Embryonic facial prominence (tissue), 1 donor: ENCODE measurements at regions not wholly inside any gene's neighbourhood (a gene's known extent, or its start where the extent isn't known, plus 50 kb on each side); places are given as distances from the start of the nearest gene placed in this dataset.
A peak's percentile ranks its signal among the peaks of the same experiment; 100 is the strongest.
"Not testable (repeated sequence)": the region's sequence is repeated elsewhere in the genome, so short reads cannot be mapped to it uniquely, and the experiment has no call there.

Experiments
- DNase-seq: peaks from one replicate; pipeline ENCODE4 v3.0.0-alpha.2; 2016; ENCODE audit errors: extremely low spot score

DNA sequence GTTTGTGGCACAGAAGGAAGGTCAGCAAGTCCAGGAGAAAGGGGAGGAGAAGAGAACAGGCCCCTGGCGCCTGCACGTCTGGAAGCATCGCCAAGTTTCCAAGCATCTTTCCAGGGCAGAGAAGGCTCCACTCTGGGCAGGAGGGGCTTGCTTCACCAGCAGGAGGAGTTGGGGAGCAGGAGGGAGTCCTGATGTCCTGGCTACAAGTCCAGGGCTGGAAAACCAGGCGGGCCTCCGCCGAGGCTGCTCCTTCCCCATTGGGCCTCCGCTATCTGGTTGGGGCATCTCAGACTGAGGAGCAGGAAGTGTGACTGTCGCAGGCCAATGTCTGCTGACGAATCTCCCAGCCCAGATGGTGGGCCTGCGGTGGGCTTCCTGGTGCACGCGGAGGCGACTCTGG lies 421.9 kb downstream of the PREX1 start:
- DNase-seq: no peak

DNA sequence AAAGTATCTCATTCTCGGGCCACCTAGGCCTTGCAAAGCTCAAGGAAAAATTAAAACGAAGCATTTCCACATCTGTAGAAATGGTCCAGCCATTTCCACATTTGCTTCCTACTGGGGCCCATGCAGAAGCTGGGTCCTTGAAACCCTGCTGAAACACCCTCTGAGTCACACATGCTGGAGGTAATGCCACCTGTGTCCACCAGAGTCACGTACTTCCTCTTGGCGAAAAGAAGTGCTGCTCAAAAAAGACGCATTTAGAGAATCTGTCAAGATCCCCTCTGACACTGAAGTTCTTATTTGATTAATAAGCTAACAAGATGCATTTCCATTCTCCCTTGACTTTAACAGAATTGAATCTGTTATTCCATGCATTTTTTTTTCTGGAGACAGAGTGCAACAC lies 423.2 kb downstream of the PREX1 start:
- DNase-seq: no peak

DNA sequence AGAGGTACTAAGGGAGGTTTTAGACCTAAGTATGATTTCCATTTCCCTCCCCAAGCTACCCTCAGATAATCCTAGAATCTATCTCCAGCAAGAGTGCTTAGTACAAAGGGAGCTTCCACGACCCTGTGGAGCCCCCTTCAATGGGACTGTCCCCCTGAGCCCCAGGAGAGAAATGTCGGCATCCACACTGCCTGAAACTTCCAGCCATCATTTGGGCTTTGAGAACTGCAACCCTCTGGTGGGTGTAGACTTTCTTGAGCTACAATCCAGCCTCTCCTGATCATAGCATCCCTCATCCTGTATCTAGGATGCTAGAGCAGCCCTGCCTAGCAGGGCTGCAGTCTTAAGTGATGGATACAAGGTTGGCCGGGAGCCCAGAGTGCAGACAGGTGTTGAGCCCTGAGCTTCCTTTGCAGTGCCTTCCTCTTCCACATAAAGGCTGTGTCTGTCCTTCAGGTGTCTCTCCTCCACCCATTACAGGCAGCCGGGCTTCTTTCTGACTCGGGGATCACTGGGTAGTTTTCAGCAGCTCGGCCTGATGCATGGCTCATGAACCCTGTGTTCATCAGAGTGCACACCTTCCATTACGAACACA lies 424.5 kb downstream of the PREX1 start:
- no peak for DNase-seq

DNA sequence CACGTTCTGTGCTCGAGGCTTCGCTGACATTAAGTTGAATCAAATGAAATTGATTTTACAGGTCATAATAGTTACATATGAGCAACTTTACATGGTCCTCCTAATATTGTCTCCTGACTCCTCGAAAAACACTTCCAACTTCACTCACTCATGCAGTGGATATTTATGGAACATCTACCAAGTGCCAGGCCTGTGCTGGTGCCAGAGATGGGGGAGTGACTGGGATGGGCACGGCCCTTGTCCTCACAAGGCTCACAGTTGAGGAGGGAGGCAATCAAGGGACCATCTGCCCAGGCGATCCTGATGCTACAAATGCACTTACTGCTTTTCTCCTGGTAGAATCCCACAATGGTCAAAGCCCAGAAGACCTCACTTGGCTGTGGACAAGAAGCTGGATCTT lies 426.4 kb downstream of the PREX1 start:
- DNase-seq: no peak

GRCh38 chr20:48400009-48400408 lies 427.8 kb downstream of the PREX1 start:
- DNase-seq: no peak

DNA sequence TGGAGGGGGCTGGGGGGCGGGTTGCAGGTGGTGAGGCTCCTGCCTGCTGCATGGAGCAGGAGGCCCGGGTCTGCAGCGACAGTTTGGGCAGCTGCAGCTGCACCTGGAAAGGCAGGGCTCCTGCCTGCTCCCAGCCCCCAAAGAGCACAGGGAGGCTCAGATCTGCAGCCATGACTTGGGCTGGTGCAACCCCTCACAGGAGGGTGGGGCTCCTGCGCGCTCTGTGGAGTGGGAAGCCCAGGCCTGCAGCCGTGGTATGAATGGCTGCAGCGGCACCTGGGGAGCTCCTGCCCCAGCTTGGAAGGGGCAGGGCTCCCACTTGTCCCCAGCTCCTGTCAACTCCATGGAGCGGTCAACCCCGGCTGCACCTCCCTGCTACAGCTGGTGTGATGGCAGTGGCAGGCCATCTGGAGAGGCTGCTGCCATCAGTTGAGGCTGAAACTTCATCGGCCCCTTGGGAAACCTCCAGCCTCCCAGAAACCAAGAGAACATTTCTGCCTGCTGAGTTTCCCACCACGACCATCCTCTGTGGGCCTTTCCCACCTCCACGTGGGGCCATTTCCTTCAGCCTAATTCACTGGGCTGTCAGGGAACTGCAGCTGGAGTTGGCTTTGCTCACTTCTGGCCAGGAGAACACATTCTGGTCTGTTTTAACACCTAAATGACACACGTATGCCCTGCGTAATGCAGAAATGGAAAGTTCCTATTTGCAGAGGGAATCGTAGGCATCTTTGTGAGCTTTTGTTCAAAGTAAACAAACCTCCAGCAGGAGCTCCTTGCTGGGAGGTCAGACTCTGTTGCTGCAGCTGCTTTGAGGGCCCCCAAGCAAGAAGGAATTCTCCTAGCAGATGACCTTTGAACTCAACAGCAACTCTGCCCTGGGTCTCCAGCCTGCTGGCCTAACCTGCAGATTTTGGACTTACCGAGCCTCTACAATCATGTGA lies 429.0 kb downstream of the PREX1 start:
- no peak for DNase-seq

DNA sequence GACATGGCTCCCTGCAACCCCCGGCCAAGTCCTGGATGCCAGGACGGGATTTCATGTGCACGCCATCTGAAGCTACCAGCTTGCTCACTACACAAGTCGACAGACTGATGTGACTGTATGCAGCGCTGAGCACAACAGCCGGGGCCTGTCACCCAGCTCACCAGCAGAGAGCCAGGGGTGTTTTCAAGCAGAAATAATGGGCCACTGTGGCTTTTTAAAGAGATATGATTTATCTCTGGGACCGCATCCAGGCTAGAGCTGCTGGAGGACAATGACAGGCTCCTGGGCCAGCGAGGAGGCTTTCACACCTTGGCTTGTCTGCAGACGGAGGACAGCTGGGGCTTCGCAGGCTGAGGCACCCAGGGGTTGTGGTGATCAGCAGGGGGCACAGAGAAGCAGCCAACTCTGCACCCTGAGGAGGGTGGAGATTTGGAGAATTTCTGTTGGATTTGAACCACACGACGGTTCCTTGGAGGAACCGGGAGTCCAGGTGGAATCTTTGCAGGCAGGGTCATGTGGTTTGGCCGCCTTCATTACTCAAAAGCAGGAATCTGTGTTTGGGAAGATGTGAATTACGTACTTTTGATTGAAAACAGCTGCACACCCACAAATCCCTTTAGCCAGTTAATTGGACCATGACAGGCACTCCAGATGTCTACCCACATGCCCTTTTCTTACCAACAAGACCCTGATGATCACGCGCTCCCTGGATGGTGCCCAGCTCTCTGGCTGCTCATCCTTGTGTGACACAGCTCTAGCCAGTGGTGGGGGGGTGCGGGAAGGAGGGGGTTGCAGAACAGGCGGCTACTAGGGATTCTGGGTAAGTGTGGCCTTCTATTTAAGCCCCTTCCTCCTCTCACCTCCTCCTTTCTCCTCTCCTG lies 430.6 kb downstream of the PREX1 start:
- DNase-seq: not testable (repeated sequence)

DNA sequence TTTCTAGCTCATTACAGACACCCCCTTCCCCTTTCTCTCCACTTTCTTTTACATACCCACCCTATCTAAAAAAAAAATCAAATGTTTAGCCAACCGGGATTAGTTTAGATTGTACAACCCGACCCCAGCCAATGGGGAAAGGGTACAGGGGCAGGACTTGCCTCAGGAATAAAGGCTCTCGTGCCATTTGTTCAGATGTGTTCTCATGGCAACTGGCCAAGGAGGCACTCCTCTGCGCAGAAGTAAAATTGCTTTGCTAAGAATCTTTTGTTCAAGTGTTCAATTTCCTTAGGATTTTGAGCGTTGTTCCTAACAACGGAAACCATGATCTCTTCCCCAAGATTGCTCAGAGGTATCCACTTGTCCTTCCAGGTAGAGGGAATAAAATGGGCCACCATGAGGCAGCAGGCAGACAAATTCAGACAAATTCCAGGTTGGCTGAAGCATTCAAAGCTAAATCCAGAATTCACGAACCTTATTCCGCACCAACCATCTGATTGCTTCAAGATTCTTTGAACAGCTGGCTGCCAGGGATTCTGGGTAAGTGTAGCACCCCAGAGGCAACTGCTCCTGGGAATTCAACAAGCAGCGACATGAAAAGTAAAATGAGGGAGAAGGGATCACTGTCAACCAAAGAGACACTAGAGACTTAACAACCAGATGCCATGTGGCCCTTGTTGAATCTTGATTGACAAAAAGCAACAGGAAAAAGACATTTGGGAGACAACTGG lies 431.8 kb downstream of the PREX1 start:
- peak; percentile 16 for DNase-seq

DNA sequence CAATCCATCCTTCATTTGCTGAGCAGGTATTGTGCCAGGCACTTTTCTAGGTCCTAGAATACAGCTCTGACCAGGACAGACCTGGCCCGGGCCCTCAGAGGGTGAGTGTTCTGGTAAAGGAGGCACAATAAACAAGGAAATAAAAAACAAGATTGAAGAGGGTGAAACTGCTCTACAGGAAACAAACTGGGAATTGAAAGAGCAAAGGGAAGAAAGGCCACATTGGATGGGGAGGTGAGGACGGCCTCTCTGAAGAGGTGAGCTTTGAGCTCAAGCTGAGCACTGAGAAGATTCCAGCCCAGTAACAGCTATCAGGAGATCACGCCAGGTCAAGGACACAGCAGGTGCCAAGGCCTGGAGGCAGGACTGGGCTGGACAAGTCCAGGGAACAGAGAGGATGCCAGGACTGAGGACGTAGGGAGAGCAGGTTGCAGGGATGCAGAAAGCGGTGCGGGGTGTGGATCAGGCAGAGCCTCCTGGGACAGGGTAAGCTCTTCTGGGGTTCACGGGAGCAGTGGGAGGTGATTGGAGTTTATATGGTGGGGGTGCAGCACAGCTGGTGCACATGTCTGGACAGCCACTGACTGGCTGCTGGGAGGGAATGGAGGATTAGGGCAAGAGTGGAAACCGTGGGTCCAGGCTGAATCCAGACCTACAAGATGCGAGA lies 433.3 kb downstream of the PREX1 start:
- no peak for DNase-seq

- DNase-seq: no peak
Observed at GRCh38 chr20:48393737-48394314, 434.0 kb downstream of the PREX1 start.

GRCh38 chr20:48393311-48393685 lies 434.5 kb downstream of the PREX1 start:
- DNase-seq: no peak

- no peak for DNase-seq
Observed at GRCh38 chr20:48392407-48393310, 435.1 kb downstream of the PREX1 start.

- DNase-seq: no peak
Observed at GRCh38 chr20:48390981-48391380, 436.8 kb downstream of the PREX1 start.

- DNase-seq: no peak
Observed at GRCh38 chr20:48387675-48388074, 440.1 kb downstream of the PREX1 start.

DNA sequence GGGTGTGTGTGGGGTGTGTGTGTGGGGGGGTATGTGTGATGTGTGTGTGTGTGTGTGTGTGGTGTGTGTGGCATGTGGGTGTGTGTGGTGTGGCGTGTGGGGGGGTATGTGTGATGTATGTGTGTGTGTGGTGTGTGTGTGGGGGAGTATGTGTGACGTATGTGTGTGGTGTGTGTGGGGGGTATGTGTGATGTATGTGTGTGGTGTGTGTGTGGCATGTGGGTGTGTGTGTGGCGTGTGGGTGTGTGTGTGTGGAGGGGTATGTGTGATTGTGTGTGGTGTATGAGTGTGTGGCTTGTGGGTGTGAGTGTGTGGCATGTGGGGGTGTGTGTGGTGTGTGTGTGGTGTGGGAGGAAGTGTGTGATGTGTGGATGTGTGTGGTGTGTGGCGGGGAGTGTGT lies 442.3 kb downstream of the PREX1 start:
- no peak for DNase-seq

DNA sequence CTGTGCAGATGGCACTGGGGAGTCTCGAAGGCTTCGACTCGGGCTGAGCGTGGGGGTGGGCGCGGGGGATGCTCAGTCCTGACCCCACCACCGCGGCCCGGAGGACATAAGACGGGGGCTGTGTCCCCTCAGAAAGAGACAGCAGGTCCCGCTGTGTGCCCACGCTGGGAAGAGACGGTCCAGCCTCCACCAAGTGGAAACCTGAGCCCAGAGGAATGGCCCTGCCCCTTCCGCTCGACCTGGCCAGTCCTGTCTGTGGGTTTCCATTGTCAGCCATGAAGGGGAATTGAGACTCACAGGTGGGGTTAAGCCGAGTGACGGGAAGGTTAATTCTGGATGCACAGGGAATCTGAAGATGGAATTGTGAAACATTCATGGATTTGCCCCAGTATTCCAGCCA lies 442.7 kb downstream of the PREX1 start:
- no peak for DNase-seq

DNA sequence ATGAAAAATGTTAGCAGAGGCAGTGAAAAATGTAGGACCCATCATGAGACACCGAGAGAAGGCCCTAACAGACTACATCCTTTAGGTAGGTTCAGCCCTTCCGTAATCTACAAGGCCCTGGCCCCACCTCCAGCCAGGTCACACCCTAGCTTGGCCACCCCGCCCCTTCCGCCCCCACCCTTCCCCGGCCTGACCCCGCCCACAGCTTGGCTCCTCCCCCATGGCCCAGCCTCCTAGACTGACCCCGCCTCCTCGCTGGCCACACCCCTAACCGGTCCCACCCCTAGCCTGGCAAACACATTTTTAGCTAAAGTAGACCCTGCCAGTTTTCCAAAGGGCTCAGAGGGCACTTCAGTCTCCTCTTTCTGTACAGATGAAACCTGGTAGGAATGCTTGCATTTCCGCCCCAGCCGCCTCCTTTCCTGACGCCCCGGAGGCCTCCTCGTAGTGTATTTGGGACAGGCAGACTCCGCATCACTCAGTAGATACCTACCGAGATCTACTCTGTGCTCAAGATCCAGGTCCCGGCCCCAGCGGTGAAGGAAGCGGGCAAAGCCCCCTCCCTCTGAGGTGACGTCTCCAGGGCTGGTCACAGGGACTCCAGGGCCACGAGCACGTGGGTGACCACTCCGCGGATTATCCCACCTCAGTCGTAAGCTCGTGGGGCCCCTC lies 443.5 kb downstream of the PREX1 start:
- no peak for DNase-seq

- no peak for DNase-seq
Observed at GRCh38 chr20:48383252-48383651, 444.5 kb downstream of the PREX1 start.

DNA sequence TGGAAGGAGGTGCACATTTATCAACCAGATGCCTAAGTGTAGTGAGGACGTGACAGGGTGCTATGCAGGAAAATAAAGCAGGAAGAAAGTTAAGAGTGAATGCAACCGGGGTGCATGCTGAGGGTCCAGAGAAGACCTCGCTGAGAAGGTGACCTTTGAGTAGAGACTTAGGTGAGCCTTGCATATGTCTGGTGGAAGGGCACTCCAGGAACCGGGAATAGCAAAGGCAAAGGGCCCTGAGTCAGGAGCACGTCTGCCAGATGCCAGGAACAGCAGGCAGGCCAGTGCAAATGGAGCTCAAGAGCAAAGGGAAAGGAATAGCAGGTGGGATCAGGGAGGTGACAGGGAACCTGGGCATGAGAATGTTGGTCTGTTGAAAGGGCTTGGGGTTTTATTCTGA lies 445.5 kb downstream of the PREX1 start:
- no peak for DNase-seq
